ENCODE measurements at regions not wholly inside any gene's neighbourhood (a gene's known extent, or its start where the extent isn't known, plus 50 kb on each side); places are given as distances from the start of the nearest gene placed in this dataset.

DNA sequence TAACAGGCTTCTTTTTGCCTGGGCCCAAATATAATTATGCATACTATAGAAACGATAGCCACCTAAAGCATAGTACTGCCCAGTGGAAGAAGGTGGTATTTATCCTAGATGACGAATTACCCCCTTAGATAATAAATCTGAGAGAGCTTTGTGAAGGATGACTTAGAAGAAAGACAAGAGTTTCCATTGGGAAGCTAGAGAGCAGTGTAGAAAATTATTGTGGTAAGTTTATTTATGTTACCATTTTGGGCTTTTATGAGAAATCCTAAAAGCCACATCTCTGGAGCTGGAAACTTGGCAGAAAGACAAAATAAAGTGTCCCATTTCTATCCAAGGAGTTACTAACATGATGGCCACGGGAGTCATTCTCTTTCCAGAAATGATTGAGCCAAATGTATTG is 172.0 kb upstream of the SEMA6A start:
- DNase-seq (ENCODE audit: low read depth, low spot score) (no peak), FAIRE-seq (no peak), ATAC-seq (no peak)
- Histone ChIP-seq H3K27ac (ENCODE audit: control insufficient read depth, insufficient read depth) (no peak overlapping the region), H3K79me2 (ENCODE audit: control insufficient read depth, insufficient read depth, low read length) (no peaks in the 10 kb centered on the region), H3K4me1 (ENCODE audit: control insufficient read depth, insufficient read depth, low read length) (no peaks in the 10 kb centered on the region), H3K4me2 (ENCODE audit: control insufficient read depth, insufficient read depth) (no peak overlapping the region), H4K20me1 (ENCODE audit: control insufficient read depth, insufficient read depth) (no peaks in the 10 kb centered on the region), H3K27me3 (replicated peaks in 1 of 2; ENCODE audit: control insufficient read depth in 2 of 2, insufficient read depth in 2 of 2, low read length in 1 of 2) (no peaks in the 10 kb centered on the region), H3K9ac (ENCODE audit: control insufficient read depth, insufficient read depth, low read length) (no peak overlapping the region), H3K36me3 (ENCODE audit: control insufficient read depth in 2 of 2, insufficient read depth in 2 of 2, low read length in 1 of 2) (no peaks in the 10 kb centered on the region), H3K4me3 (no peak overlapping the region), H3K9me3 (replicated peaks; ENCODE audit: control insufficient read depth, insufficient read depth, low read length) (peaks cover 5% of the 10 kb centered on the region), H2AFZ (ENCODE audit: control insufficient read depth, low read depth, low read length) (no peak overlapping the region)
- 33% methylated on average over 3 of the region's 3 CpGs for WGBS (ENCODE audit: insufficient coverage, insufficient replicate concordance, low lambda C conversion rate, missing lambda C conversion rate)
- ChIA-PET SMC1A (ENCODE audit: uncharacterized antibody, unreplicated experiment) (interaction anchor here (1.1 to 2.5 kb wide), 4 partner anchors 13 to 133 kb away, joined by 3 to 15 read pairs (median 4); no protein-coding TSS in a partner anchor), POLR2A (no interaction called here), CTCF (interaction anchor here (1.3 to 1.4 kb wide), 2 partner anchors 18 to 39 kb away, joined by 3 read pairs; no protein-coding TSS in a partner anchor), RAD21 (ENCODE audit: unreplicated experiment) (interaction anchor here (1.0 to 1.3 kb wide), 2 partner anchors 17 to 170 kb away, joined by 3 to 4 read pairs; no protein-coding TSS in a partner anchor)
- no TSS peak for BruUV-seq (replicated peaks)
- in situ Hi-C loops (cut with MboI) (no loop called here), intact Hi-C loops (cut with micrococcal nuclease; ENCODE audit: unreplicated experiment) (no loop called here)
- no peak for TF ChIP-seq SREBF2 (IDR thresholded peaks at IDR 0.05; ENCODE audit: low read length)
- TF ChIP-seq SPI1 (IDR thresholded peaks at IDR 0.05; ENCODE audit: borderline replicate concordance, insufficient read depth, low read depth, low read length) = no peak
- no peak for TF ChIP-seq STAT1 (conservative IDR thresholded peaks at IDR 0.05)
- TF ChIP-seq, protein P1, sequence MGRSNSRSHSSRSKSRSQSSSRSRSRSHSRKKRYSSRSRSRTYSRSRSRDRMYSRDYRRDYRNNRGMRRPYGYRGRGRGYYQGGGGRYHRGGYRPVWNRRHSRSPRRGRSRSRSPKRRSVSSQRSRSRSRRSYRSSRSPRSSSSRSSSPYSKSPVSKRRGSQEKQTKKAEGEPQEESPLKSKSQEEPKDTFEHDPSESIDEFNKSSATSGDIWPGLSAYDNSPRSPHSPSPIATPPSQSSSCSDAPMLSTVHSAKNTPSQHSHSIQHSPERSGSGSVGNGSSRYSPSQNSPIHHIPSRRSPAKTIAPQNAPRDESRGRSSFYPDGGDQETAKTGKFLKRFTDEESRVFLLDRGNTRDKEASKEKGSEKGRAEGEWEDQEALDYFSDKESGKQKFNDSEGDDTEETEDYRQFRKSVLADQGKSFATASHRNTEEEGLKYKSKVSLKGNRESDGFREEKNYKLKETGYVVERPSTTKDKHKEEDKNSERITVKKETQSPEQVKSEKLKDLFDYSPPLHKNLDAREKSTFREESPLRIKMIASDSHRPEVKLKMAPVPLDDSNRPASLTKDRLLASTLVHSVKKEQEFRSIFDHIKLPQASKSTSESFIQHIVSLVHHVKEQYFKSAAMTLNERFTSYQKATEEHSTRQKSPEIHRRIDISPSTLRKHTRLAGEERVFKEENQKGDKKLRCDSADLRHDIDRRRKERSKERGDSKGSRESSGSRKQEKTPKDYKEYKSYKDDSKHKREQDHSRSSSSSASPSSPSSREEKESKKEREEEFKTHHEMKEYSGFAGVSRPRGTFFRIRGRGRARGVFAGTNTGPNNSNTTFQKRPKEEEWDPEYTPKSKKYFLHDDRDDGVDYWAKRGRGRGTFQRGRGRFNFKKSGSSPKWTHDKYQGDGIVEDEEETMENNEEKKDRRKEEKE (IDR thresholded peaks at IDR 0.05) = no peak
- TF ChIP-seq NR2C1 (IDR thresholded peaks at IDR 0.05) = no peak
- TF ChIP-seq, protein P2, sequence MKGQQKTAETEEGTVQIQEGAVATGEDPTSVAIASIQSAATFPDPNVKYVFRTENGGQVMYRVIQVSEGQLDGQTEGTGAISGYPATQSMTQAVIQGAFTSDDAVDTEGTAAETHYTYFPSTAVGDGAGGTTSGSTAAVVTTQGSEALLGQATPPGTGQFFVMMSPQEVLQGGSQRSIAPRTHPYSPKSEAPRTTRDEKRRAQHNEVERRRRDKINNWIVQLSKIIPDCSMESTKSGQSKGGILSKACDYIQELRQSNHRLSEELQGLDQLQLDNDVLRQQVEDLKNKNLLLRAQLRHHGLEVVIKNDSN (IDR thresholded peaks at IDR 0.05; ENCODE audit: borderline replicate concordance, extremely low read length, insufficient read depth, low read depth, low read length) = no peak
- TF ChIP-seq, protein P3, sequence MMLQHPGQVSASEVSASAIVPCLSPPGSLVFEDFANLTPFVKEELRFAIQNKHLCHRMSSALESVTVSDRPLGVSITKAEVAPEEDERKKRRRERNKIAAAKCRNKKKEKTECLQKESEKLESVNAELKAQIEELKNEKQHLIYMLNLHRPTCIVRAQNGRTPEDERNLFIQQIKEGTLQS (IDR thresholded peaks at IDR 0.05; ENCODE audit: borderline replicate concordance, extremely low read depth, low read depth, low read length) = no peak
- no peak for TF ChIP-seq SIN3A (IDR thresholded peaks at IDR 0.05; ENCODE audit: low read depth, low read length)
- TF ChIP-seq SMC3 (IDR thresholded peaks at IDR 0.05; ENCODE audit: borderline replicate concordance, low read length) = no peak
- TF ChIP-seq CBX5 (IDR thresholded peaks at IDR 0.05; ENCODE audit: low read depth) = no peak
- TF ChIP-seq, protein P4, sequence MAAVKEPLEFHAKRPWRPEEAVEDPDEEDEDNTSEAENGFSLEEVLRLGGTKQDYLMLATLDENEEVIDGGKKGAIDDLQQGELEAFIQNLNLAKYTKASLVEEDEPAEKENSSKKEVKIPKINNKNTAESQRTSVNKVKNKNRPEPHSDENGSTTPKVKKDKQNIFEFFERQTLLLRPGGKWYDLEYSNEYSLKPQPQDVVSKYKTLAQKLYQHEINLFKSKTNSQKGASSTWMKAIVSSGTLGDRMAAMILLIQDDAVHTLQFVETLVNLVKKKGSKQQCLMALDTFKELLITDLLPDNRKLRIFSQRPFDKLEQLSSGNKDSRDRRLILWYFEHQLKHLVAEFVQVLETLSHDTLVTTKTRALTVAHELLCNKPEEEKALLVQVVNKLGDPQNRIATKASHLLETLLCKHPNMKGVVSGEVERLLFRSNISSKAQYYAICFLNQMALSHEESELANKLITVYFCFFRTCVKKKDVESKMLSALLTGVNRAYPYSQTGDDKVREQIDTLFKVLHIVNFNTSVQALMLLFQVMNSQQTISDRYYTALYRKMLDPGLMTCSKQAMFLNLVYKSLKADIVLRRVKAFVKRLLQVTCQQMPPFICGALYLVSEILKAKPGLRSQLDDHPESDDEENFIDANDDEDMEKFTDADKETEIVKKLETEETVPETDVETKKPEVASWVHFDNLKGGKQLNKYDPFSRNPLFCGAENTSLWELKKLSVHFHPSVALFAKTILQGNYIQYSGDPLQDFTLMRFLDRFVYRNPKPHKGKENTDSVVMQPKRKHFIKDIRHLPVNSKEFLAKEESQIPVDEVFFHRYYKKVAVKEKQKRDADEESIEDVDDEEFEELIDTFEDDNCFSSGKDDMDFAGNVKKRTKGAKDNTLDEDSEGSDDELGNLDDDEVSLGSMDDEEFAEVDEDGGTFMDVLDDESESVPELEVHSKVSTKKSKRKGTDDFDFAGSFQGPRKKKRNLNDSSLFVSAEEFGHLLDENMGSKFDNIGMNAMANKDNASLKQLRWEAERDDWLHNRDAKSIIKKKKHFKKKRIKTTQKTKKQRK (IDR thresholded peaks at IDR 0.05; ENCODE audit: low read depth, low read length) = no peak
- no peak for TF ChIP-seq FOXM1 (IDR thresholded peaks at IDR 0.05; ENCODE audit: low read depth, low read length)
- TF ChIP-seq IKZF2 (IDR thresholded peaks at IDR 0.05) = no peak
- TF ChIP-seq ZZZ3 (IDR thresholded peaks at IDR 0.05; ENCODE audit: control insufficient read depth, insufficient read length, low read depth) = no peak

All from GM12878 (cell line).